ENCODE measurements at regions not wholly inside any gene's neighbourhood (a gene's known extent, or its start where the extent isn't known, plus 50 kb on each side); places are given as distances from the start of the nearest gene placed in this dataset.

GRCh38 chr12:97162173-97162572 is 255.1 kb downstream of the NEDD1 start:
- no peaks in the 10 kb centered on the region for H3K36me3 ChIP-seq (ENCODE audit: insufficient read depth, low read length)
- no peaks in the 10 kb centered on the region for H3K9me3 ChIP-seq (ENCODE audit: low read depth, low read length)
- no peak overlapping the region for H2AFZ ChIP-seq (ENCODE audit: low read length)
- H3K79me2 ChIP-seq (ENCODE audit: insufficient read depth, low read length): no peaks in the 10 kb centered on the region
- no peak for DNase-seq (ENCODE audit: insufficient read length, low spot score, missing footprints)
- H3K27ac ChIP-seq (ENCODE audit: low read depth, low read length): no peak overlapping the region
- no peaks in the 10 kb centered on the region for H3K27me3 ChIP-seq (ENCODE audit: insufficient read depth, low read length)
- no peaks in the 10 kb centered on the region for H4K20me1 ChIP-seq (ENCODE audit: insufficient read depth, low read length)
- H3K4me3 ChIP-seq (ENCODE audit: insufficient read depth, low read length): no peak overlapping the region
- H3K4me2 ChIP-seq (ENCODE audit: insufficient read depth, low read length): no peak overlapping the region
- no peaks in the 10 kb centered on the region for H3K4me1 ChIP-seq (ENCODE audit: insufficient read depth, low read length)
- no peak for TF ChIP-seq CTCF (IDR thresholded peaks at IDR 0.05; ENCODE audit: extremely low read depth, low read depth, low read length)

- H4K20me1 ChIP-seq (ENCODE audit: insufficient read depth, low read length): no peaks in the 10 kb centered on the region
- H3K4me1 ChIP-seq (ENCODE audit: insufficient read depth, low read length): no peaks in the 10 kb centered on the region
- no peak overlapping the region for H3K4me3 ChIP-seq (ENCODE audit: insufficient read depth, low read length)
- H3K79me2 ChIP-seq (ENCODE audit: insufficient read depth, low read length): no peaks in the 10 kb centered on the region
- no peak for TF ChIP-seq CTCF (IDR thresholded peaks at IDR 0.05; ENCODE audit: extremely low read depth, low read depth, low read length)
- H3K36me3 ChIP-seq (ENCODE audit: insufficient read depth, low read length): no peaks in the 10 kb centered on the region
- DNase-seq (ENCODE audit: insufficient read length, low spot score, missing footprints): no peak
- H2AFZ ChIP-seq (ENCODE audit: low read length): no peak overlapping the region
- H3K27ac ChIP-seq (ENCODE audit: low read depth, low read length): no peak overlapping the region
- no peak overlapping the region for H3K4me2 ChIP-seq (ENCODE audit: insufficient read depth, low read length)
- no peaks in the 10 kb centered on the region for H3K27me3 ChIP-seq (ENCODE audit: insufficient read depth, low read length)
- H3K9me3 ChIP-seq (ENCODE audit: low read depth, low read length): no peaks in the 10 kb centered on the region
These were observed 257.9 kb downstream of the NEDD1 start for GRCh38 chr12:97164936-97165335.

GRCh38 chr12:97167598-97167997 is 260.5 kb downstream of the NEDD1 start:
- Histone ChIP-seq H3K27ac (ENCODE audit: low read depth, low read length) (no peak overlapping the region), H3K79me2 (ENCODE audit: insufficient read depth, low read length) (no peaks in the 10 kb centered on the region), H3K4me2 (ENCODE audit: insufficient read depth, low read length) (no peak overlapping the region), H4K20me1 (ENCODE audit: insufficient read depth, low read length) (no peaks in the 10 kb centered on the region), H3K36me3 (ENCODE audit: insufficient read depth, low read length) (no peaks in the 10 kb centered on the region), H3K9me3 (ENCODE audit: low read depth, low read length) (no peaks in the 10 kb centered on the region), H2AFZ (ENCODE audit: low read length) (no peak overlapping the region), H3K4me1 (ENCODE audit: insufficient read depth, low read length) (no peaks in the 10 kb centered on the region), H3K27me3 (ENCODE audit: insufficient read depth, low read length) (no peaks in the 10 kb centered on the region), H3K4me3 (ENCODE audit: insufficient read depth, low read length) (no peak overlapping the region)
- no peak for TF ChIP-seq CTCF (IDR thresholded peaks at IDR 0.05; ENCODE audit: extremely low read depth, low read depth, low read length)
- DNase-seq (ENCODE audit: insufficient read length, low spot score, missing footprints): no peak

- Histone ChIP-seq H3K27ac (ENCODE audit: low read depth, low read length) (no peak overlapping the region), H4K20me1 (ENCODE audit: insufficient read depth, low read length) (no peaks in the 10 kb centered on the region), H3K4me2 (ENCODE audit: insufficient read depth, low read length) (no peak overlapping the region), H3K9me3 (ENCODE audit: low read depth, low read length) (no peaks in the 10 kb centered on the region), H3K4me3 (ENCODE audit: insufficient read depth, low read length) (no peak overlapping the region), H3K27me3 (ENCODE audit: insufficient read depth, low read length) (no peaks in the 10 kb centered on the region), H3K36me3 (ENCODE audit: insufficient read depth, low read length) (no peaks in the 10 kb centered on the region), H3K4me1 (ENCODE audit: insufficient read depth, low read length) (no peaks in the 10 kb centered on the region), H3K79me2 (ENCODE audit: insufficient read depth, low read length) (no peaks in the 10 kb centered on the region), H2AFZ (ENCODE audit: low read length) (no peak overlapping the region)
- DNase-seq (ENCODE audit: insufficient read length, low spot score, missing footprints): no peak
- TF ChIP-seq CTCF (IDR thresholded peaks at IDR 0.05; ENCODE audit: extremely low read depth, low read depth, low read length): no peak
These were observed 261.7 kb downstream of the NEDD1 start for GRCh38 chr12:97168804-97169203.

Measured in osteoblast (primary cell).